HTR-8/SVneo (cell line): ENCODE measurements at regions not wholly inside any gene's neighbourhood (a gene's known extent, or its start where the extent isn't known, plus 50 kb on each side); places are given as distances from the start of the nearest gene placed in this dataset.

Experiments
- DNase-seq: peaks from one replicate; pipeline ENCODE4 v3.0.0; 2011; ENCODE audit warnings: low spot score, mixed read lengths; ENCODE audit not compliant: insufficient read length
- FAIRE-seq: peaks from 2 replicates; lab custom pipeline; 2011; peaks lifted over from hg19 to GRCh38; lab: Jason Lieb, UNC

GRCh38 chr4:152239216-152239615 is 296.7 kb downstream of the FBXW7 start:
- no peak for DNase-seq

GRCh38 chr4:152236519-152237056 is 299.3 kb downstream of the FBXW7 start:
- no peak for DNase-seq
- no peak for FAIRE-seq

More at GRCh38 chr4:152239216-152239615, 296.7 kb downstream of the FBXW7 start:
- no peak for FAIRE-seq

GRCh38 chr4:152235718-152236117 is 300.2 kb downstream of the FBXW7 start:
- no peak for FAIRE-seq
- DNase-seq, result no peak

GRCh38 chr4:152234571-152234970 is 301.3 kb downstream of the FBXW7 start:
- FAIRE-seq (no peak), DNase-seq (no peak)

GRCh38 chr4:152232271-152232670 is 303.6 kb downstream of the FBXW7 start:
- FAIRE-seq, result no peak
- DNase-seq, result no peak

- FAIRE-seq (peak; percentile 31), DNase-seq (no peak)
Measured at GRCh38 chr4:152229782-152230289, 306.1 kb downstream of the FBXW7 start.

- DNase-seq, result no peak
- no peak for FAIRE-seq
Measured at GRCh38 chr4:152225680-152226079, 310.2 kb downstream of the FBXW7 start.

- DNase-seq (no peak), FAIRE-seq (no peak)
Measured at GRCh38 chr4:152224721-152225420, 311.0 kb downstream of the FBXW7 start.

- DNase-seq, result no peak
Measured at GRCh38 chr4:152224223-152224622, 311.7 kb downstream of the FBXW7 start.

GRCh38 chr4:152223600-152223999 is 312.3 kb downstream of the FBXW7 start:
- DNase-seq (no peak), FAIRE-seq (no peak)

More at GRCh38 chr4:152224223-152224622, 311.7 kb downstream of the FBXW7 start:
- FAIRE-seq, result no peak

GRCh38 chr4:152221816-152222516 is 313.9 kb downstream of the FBXW7 start:
- FAIRE-seq, result no peak
- no peak for DNase-seq

GRCh38 chr4:152220201-152220666 is 315.7 kb downstream of the FBXW7 start:
- no peak for FAIRE-seq
- DNase-seq, result peak; percentile 44

- DNase-seq, result no peak
- no peak for FAIRE-seq
Measured at GRCh38 chr4:152218576-152218975, 317.3 kb downstream of the FBXW7 start.

- DNase-seq (no peak), FAIRE-seq (no peak)
Measured at GRCh38 chr4:152217896-152218295, 318.0 kb downstream of the FBXW7 start.

GRCh38 chr4:152211936-152212653 is 323.8 kb downstream of the FBXW7 start:
- DNase-seq (no peak), FAIRE-seq (no peak)

- FAIRE-seq, result no peak
- peak; percentile 19 for DNase-seq
Measured at GRCh38 chr4:152209772-152210493, 326.0 kb downstream of the FBXW7 start.

- FAIRE-seq, result no peak
- no peak for DNase-seq
Measured at GRCh38 chr4:152207378-152207720, 328.5 kb downstream of the FBXW7 start.

- FAIRE-seq (no peak), DNase-seq (no peak)
Measured at GRCh38 chr4:152206646-152207377, 329.1 kb downstream of the FBXW7 start.

GRCh38 chr4:152206185-152206584 is 329.7 kb downstream of the FBXW7 start:
- no peak for FAIRE-seq
- no peak for DNase-seq
